HepG2 (cell line): ENCODE measurements at regions not wholly inside any gene's neighbourhood (a gene's known extent, or its start where the extent isn't known, plus 50 kb on each side); places are given as distances from the start of the nearest gene placed in this dataset.

Experiments used
- ATAC-seq: fragments of 200-7000 bp; cut with Tn5 transposase; 3 replicates; pipeline ENCODE4 v1.9.1; 2020; ENCODE audit warnings: mild to moderate bottlenecking, moderate library complexity
- BruUV-seq: library from RNA; stranded (reverse); fragments of 400-500 nt; replicated peaks from 2 replicates; lab custom pipeline; 2021; lab: Mats Ljungman, UMichigan
- CTCF ChIA-PET: fragments of 300-600 bp; formaldehyde crosslinking; extraction: SDS; loops from one replicate; lab custom pipeline; 2021; ENCODE audit warnings: low total read pairs, inconsistent platforms, low intra/inter-chr PET ratio; lab: Yijun Ruan, JAX
- POLR2A ChIA-PET: fragments of 350-600 bp; sonication (Branson Sonifier 250); formaldehyde crosslinking; loops from one replicate; lab custom pipeline; 2020; ENCODE audit warnings: antibody characterized with exemption, inconsistent platforms; lab: Yijun Ruan, JAX
- DNase-seq: peaks from one replicate; pipeline ENCODE4 v3.0.0-alpha.2; 2015; ENCODE audit warnings: low spot score
- FAIRE-seq: peaks from 3 replicates; lab custom pipeline; 2011; peaks lifted over from hg19 to GRCh38; lab: Jason Lieb, UNC
- H2AFZ ChIP-seq: one replicate; pipeline ENCODE4 v1.6.1; 2011; ENCODE audit warnings: low read length, inconsistent platforms
- H3K27ac ChIP-seq: fragments of 300-600 bp; 3 replicates; pipeline ENCODE4 v1.8.0; 2011; ENCODE audit warnings: mixed run types, mild to moderate bottlenecking, mixed read lengths, low read length, inconsistent platforms; ENCODE audit not compliant: insufficient read depth; ENCODE audit errors: extremely low read length
- H3K27me3 ChIP-seq, 2 experiments: fragments of 200-600 bp in 1 of 2; 2 replicates in 1 of 2; 3 replicates in 1 of 2; pipeline versions ENCODE4 v1.6.0 to v1.8.0; 2011; ENCODE audit warnings: low read length in 2 of 2, mild to moderate bottlenecking in 2 of 2, moderate library complexity in 2 of 2, inconsistent platforms in 1 of 2; ENCODE audit not compliant: insufficient read depth in 2 of 2, control insufficient read depth in 1 of 2
- H3K36me3 ChIP-seq, 2 experiments: fragments of 200-600 bp in 1 of 2; replicated peaks in 1 of 2; 2 replicates in 1 of 2; 3 replicates in 1 of 2; pipeline versions ENCODE4 v1.5.1 to v1.8.0; 2011; ENCODE audit warnings: low read length in 2 of 2, inconsistent platforms in 1 of 2; ENCODE audit not compliant: insufficient read depth in 2 of 2, control insufficient read depth in 1 of 2
- H3K4me1 ChIP-seq: 2 replicates; pipeline ENCODE4 v1.5.1; 2012; ENCODE audit warnings: low read length, inconsistent platforms; ENCODE audit not compliant: insufficient read depth
- H3K4me2 ChIP-seq: 2 replicates; pipeline ENCODE4 v1.6.0; 2011; ENCODE audit warnings: low read depth, low read length, inconsistent platforms
- H3K4me3 ChIP-seq, 3 experiments: fragments of 200-600 bp in 1 of 3; sonication (generic), shearing (Covaris generic) in 1 of 3; replicated peaks in 1 of 3; 2 replicates each; pipeline ENCODE4 v1.5.1; 2011 to 2016; ENCODE audit warnings: low read length in 3 of 3, inconsistent platforms in 2 of 3, low read depth in 2 of 3, mild to moderate bottlenecking in 2 of 3, control low read depth in 1 of 3, mixed read lengths in 1 of 3; ENCODE audit not compliant: insufficient read depth in 1 of 3
- H3K79me2 ChIP-seq: one replicate; pipeline ENCODE4 v1.6.1; 2011; ENCODE audit warnings: low read length, inconsistent platforms; ENCODE audit not compliant: insufficient read depth
- H3K9ac ChIP-seq: 2 replicates; pipeline ENCODE4 v1.6.0; 2011; ENCODE audit warnings: mild to moderate bottlenecking, low read depth, low read length, inconsistent platforms; ENCODE audit not compliant: insufficient read depth
- H3K9me3 ChIP-seq: 2 replicates; pipeline ENCODE4 v1.5.1; 2012; ENCODE audit warnings: mild to moderate bottlenecking, low read length
- H4K20me1 ChIP-seq: 2 replicates; pipeline ENCODE4 v1.6.0; 2011; ENCODE audit warnings: inconsistent platforms, mild to moderate bottlenecking, low read length, moderate library complexity; ENCODE audit not compliant: insufficient read depth
- GZF1 ChIP-seq: sonication (generic); formaldehyde crosslinking; IDR thresholded peaks from 2 replicates; pipeline ENCODE4 v1.5.1; 2020; ENCODE audit warnings: mild to moderate bottlenecking, missing genetic modification reagents
- IKZF4 ChIP-seq: sonication (generic); formaldehyde crosslinking; IDR thresholded peaks from 2 replicates; pipeline ENCODE4 v1.5.1; 2020; ENCODE audit warnings: borderline replicate concordance, mild to moderate bottlenecking, low read depth, missing genetic modification reagents; ENCODE audit errors: not compliant biosample characterization
- KDM3A ChIP-seq: IDR thresholded peaks from 2 replicates; pipeline ENCODE4 v1.6.1; 2018; ENCODE audit warnings: low read depth, missing compliant biosample characterization
- SPEN ChIP-seq: sonication (generic); formaldehyde crosslinking; IDR thresholded peaks from 2 replicates; pipeline ENCODE4 v1.5.1; 2020; ENCODE audit warnings: low read depth, mild to moderate bottlenecking, missing genetic modification reagents
- SUZ12 ChIP-seq: fragments of 150-350 bp; IDR thresholded peaks from 2 replicates; pipeline ENCODE4 v1.6.1; 2014; ENCODE audit warnings: low read depth, low read length
- TCF7 ChIP-seq: sonication (generic); IDR thresholded peaks from 2 replicates; pipeline ENCODE4 v1.6.1; 2016; ENCODE audit warnings: antibody characterized with exemption, low read depth
- ZEB1 ChIP-seq: IDR thresholded peaks from 2 replicates; pipeline ENCODE4 v1.6.1; 2012; ENCODE audit warnings: mild to moderate bottlenecking, low read depth, inconsistent platforms; ENCODE audit not compliant: insufficient replicate concordance
- WGBS: methylation state at CpG from one replicate; pipeline ENCODE4 v1.1.6; 2017; ENCODE audit warnings: low lambda C conversion rate; 5-methylcytosine and 5-hydroxymethylcytosine counted together
- in situ Hi-C: cut with HindIII; loops from 2 replicates; pipeline ENCODE4 v1.10.0; 2017; ENCODE audit warnings: low pct_unique_long_range_greater_than_20kb; ENCODE audit not compliant: extremely low pct_ligation_motif_present
- intact Hi-C: fragments of 100-400 bp; cut with micrococcal nuclease; formaldehyde crosslinking; loops from one replicate; pipeline ENCODE4 v1.10.0; 2022; ENCODE audit not compliant: unreplicated experiment
- TF ChIP-seq, protein P1 (sequence below): sonication (generic); formaldehyde crosslinking; IDR thresholded peaks from 2 replicates; pipeline ENCODE4 v1.4.0; 2020; ENCODE audit warnings: missing genetic modification reagents, borderline replicate concordance
- TF ChIP-seq, protein P2 (sequence below): sonication (generic); formaldehyde crosslinking; IDR thresholded peaks from 2 replicates; pipeline ENCODE4 v1.4.0; 2020; ENCODE audit warnings: missing genetic modification reagents
- TF ChIP-seq, protein P3 (sequence below): sonication (generic); formaldehyde crosslinking; IDR thresholded peaks from 2 replicates; pipeline ENCODE4 v1.4.0; 2020; ENCODE audit warnings: missing genetic modification reagents, borderline replicate concordance
- TF ChIP-seq, protein P4 (sequence below): IDR thresholded peaks from 2 replicates; pipeline ENCODE4 v1.6.1; 2016; ENCODE audit warnings: low read depth, borderline replicate concordance
- TF ChIP-seq, protein P5 (sequence below): sonication (generic); formaldehyde crosslinking; IDR thresholded peaks from 2 replicates; pipeline ENCODE4 v1.4.0; 2020; ENCODE audit warnings: missing genetic modification reagents

DNA sequence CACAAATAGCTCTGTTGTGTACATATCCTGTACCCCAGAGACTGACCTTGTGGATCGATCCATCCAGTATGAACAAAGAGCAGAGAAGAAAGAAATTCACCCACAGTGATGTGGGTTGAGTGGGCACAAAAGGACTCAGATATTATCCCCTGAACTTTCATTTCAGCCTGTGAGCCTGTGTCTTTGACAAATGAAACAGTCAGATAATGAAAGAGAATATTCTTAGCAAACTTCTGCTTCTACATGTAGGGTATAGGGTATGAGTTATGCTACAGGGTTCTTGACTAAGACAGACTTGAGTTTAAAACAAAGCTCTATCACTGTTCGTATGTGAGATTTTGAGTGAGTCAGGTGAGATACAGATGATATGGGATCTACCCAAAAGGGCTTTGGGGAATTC, 359.7 kb downstream of the MAFB start (continued):
- TF ChIP-seq, protein P1, sequence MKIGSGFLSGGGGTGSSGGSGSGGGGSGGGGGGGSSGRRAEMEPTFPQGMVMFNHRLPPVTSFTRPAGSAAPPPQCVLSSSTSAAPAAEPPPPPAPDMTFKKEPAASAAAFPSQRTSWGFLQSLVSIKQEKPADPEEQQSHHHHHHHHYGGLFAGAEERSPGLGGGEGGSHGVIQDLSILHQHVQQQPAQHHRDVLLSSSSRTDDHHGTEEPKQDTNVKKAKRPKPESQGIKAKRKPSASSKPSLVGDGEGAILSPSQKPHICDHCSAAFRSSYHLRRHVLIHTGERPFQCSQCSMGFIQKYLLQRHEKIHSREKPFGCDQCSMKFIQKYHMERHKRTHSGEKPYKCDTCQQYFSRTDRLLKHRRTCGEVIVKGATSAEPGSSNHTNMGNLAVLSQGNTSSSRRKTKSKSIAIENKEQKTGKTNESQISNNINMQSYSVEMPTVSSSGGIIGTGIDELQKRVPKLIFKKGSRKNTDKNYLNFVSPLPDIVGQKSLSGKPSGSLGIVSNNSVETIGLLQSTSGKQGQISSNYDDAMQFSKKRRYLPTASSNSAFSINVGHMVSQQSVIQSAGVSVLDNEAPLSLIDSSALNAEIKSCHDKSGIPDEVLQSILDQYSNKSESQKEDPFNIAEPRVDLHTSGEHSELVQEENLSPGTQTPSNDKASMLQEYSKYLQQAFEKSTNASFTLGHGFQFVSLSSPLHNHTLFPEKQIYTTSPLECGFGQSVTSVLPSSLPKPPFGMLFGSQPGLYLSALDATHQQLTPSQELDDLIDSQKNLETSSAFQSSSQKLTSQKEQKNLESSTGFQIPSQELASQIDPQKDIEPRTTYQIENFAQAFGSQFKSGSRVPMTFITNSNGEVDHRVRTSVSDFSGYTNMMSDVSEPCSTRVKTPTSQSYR (CRISPR knock-in tag) = no peak
- TF ChIP-seq ZEB1 (no peak), SUZ12 (no peak)
- TF ChIP-seq, protein P2, sequence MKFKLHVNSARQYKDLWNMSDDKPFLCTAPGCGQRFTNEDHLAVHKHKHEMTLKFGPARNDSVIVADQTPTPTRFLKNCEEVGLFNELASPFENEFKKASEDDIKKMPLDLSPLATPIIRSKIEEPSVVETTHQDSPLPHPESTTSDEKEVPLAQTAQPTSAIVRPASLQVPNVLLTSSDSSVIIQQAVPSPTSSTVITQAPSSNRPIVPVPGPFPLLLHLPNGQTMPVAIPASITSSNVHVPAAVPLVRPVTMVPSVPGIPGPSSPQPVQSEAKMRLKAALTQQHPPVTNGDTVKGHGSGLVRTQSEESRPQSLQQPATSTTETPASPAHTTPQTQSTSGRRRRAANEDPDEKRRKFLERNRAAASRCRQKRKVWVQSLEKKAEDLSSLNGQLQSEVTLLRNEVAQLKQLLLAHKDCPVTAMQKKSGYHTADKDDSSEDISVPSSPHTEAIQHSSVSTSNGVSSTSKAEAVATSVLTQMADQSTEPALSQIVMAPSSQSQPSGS = no peak

DNA sequence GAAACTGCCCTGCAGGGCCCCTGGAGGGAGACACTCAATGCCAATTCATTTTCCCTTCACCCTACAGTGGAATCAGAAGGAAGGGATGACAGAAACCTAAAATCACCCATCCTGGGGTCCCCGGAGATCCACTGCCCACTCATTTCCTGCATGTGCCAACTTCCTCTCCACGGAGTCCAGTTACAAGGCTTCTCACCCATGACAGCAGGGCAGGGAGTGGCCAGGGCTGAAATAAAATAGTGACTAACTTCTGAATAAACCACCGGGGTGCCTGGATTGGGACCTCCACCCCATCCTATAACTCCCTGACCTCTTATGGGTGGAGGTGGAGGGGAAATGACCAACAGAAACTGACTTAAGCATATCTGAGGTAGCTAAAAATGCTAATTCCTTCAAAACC, 362.3 kb downstream of the MAFB start:
- H3K9me3 ChIP-seq = no peaks in the 10 kb centered on the region
- no peaks in the 10 kb centered on the region for H4K20me1 ChIP-seq
- H3K36me3 ChIP-seq = no peaks in the 10 kb centered on the region
- H3K9ac ChIP-seq = no peak overlapping the region
- H3K27ac ChIP-seq = no peak overlapping the region
- WGBS = 12% methylated on average over 3 of the region's 3 CpGs
- no peak overlapping the region for H2AFZ ChIP-seq
- DNase-seq (no peak), ATAC-seq (no peak), FAIRE-seq (no peak)
- H3K4me1 ChIP-seq = no peaks in the 10 kb centered on the region
- in situ Hi-C loops (no loop called here), intact Hi-C loops (no loop called here)
- H3K27me3 ChIP-seq = no peaks in the 10 kb centered on the region
- BruUV-seq = no TSS peak
- no peak overlapping the region for H3K4me3 ChIP-seq
- ChIA-PET CTCF (no interaction called here), POLR2A (no interaction called here)
- H3K79me2 ChIP-seq = no peaks in the 10 kb centered on the region
- H3K4me2 ChIP-seq = no peak overlapping the region
- TF ChIP-seq IKZF4 (CRISPR knock-in tag) = no peak
- TF ChIP-seq TCF7 = no peak
- TF ChIP-seq KDM3A (CRISPR knock-in tag) = no peak
- TF ChIP-seq, protein P3, sequence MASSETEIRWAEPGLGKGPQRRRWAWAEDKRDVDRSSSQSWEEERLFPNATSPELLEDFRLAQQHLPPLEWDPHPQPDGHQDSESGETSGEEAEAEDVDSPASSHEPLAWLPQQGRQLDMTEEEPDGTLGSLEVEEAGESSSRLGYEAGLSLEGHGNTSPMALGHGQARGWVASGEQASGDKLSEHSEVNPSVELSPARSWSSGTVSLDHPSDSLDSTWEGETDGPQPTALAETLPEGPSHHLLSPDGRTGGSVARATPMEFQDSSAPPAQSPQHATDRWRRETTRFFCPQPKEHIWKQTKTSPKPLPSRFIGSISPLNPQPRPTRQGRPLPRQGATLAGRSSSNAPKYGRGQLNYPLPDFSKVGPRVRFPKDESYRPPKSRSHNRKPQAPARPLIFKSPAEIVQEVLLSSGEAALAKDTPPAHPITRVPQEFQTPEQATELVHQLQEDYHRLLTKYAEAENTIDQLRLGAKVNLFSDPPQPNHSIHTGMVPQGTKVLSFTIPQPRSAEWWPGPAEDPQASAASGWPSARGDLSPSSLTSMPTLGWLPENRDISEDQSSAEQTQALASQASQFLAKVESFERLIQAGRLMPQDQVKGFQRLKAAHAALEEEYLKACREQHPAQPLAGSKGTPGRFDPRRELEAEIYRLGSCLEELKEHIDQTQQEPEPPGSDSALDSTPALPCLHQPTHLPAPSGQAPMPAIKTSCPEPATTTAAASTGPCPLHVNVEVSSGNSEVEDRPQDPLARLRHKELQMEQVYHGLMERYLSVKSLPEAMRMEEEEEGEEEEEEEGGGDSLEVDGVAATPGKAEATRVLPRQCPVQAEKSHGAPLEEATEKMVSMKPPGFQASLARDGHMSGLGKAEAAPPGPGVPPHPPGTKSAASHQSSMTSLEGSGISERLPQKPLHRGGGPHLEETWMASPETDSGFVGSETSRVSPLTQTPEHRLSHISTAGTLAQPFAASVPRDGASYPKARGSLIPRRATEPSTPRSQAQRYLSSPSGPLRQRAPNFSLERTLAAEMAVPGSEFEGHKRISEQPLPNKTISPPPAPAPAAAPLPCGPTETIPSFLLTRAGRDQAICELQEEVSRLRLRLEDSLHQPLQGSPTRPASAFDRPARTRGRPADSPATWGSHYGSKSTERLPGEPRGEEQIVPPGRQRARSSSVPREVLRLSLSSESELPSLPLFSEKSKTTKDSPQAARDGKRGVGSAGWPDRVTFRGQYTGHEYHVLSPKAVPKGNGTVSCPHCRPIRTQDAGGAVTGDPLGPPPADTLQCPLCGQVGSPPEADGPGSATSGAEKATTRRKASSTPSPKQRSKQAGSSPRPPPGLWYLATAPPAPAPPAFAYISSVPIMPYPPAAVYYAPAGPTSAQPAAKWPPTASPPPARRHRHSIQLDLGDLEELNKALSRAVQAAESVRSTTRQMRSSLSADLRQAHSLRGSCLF = no peak
- no peak for TF ChIP-seq GZF1 (CRISPR knock-in tag)
- no peak for TF ChIP-seq SPEN (CRISPR knock-in tag)
- TF ChIP-seq, protein P4, sequence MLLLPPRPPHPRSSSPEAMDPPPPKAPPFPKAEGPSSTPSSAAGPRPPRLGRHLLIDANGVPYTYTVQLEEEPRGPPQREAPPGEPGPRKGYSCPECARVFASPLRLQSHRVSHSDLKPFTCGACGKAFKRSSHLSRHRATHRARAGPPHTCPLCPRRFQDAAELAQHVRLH (CRISPR knock-in tag) = no peak
- TF ChIP-seq, protein P5, sequence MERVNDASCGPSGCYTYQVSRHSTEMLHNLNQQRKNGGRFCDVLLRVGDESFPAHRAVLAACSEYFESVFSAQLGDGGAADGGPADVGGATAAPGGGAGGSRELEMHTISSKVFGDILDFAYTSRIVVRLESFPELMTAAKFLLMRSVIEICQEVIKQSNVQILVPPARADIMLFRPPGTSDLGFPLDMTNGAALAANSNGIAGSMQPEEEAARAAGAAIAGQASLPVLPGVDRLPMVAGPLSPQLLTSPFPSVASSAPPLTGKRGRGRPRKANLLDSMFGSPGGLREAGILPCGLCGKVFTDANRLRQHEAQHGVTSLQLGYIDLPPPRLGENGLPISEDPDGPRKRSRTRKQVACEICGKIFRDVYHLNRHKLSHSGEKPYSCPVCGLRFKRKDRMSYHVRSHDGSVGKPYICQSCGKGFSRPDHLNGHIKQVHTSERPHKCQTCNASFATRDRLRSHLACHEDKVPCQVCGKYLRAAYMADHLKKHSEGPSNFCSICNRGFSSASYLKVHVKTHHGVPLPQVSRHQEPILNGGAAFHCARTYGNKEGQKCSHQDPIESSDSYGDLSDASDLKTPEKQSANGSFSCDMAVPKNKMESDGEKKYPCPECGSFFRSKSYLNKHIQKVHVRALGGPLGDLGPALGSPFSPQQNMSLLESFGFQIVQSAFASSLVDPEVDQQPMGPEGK (CRISPR knock-in tag) = no peak
